Fibroblast of lung (primary cell): ENCODE measurements at regions not wholly inside any gene's neighbourhood (a gene's known extent, or its start where the extent isn't known, plus 50 kb on each side); places are given as distances from the start of the nearest gene placed in this dataset.

Source experiments
- EZH2 ChIP-seq: IDR thresholded peaks from 2 replicates; pipeline ENCODE4 v1.5.1; 2012; ENCODE audit warnings: low read length, control low read depth, mild to moderate bottlenecking; ENCODE audit errors: missing control alignments
- TF ChIP-seq, protein P1 (sequence below), 2 donors: IDR thresholded peaks in 1 of 2; conservative IDR thresholded peaks in 1 of 2; 1 replicate in 1 of 2; 2 replicates in 1 of 2; pipeline ENCODE4 v1.5.1; 2011 to 2012; ENCODE audit warnings: low read length in 2 of 2, control low read depth in 1 of 2, inconsistent platforms in 1 of 2, low read depth in 1 of 2, mild to moderate bottlenecking in 1 of 2

DNA sequence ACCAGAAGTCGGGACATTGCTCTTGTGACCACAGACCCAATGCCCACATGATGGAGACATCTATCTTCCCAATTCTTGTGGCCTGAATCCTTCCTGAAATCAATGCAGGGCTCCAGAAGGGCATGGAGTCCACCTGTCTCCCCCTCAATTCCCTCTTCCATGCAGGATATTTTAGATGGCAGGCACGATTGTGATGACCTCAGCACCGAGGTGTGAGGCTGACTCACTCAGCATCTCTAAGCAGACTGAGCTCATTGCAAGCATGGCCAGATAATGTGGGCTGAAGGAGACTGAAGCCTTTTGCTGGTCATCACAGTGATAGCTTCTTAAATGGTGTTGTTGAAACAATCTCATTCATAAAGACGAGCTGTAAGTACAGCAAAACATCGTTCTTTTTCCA is 374.9 kb upstream of the PODXL start:
- TF ChIP-seq, protein P1, sequence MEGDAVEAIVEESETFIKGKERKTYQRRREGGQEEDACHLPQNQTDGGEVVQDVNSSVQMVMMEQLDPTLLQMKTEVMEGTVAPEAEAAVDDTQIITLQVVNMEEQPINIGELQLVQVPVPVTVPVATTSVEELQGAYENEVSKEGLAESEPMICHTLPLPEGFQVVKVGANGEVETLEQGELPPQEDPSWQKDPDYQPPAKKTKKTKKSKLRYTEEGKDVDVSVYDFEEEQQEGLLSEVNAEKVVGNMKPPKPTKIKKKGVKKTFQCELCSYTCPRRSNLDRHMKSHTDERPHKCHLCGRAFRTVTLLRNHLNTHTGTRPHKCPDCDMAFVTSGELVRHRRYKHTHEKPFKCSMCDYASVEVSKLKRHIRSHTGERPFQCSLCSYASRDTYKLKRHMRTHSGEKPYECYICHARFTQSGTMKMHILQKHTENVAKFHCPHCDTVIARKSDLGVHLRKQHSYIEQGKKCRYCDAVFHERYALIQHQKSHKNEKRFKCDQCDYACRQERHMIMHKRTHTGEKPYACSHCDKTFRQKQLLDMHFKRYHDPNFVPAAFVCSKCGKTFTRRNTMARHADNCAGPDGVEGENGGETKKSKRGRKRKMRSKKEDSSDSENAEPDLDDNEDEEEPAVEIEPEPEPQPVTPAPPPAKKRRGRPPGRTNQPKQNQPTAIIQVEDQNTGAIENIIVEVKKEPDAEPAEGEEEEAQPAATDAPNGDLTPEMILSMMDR (conservative IDR thresholded peaks at IDR 0.05 in 1 of 2, IDR thresholded peaks at IDR 0.05 in 1 of 2; ENCODE audit: low read depth in 1 of 2, low read length in 2 of 2) = no peak
- no peak for TF ChIP-seq EZH2
